GM12878 (cell line): ENCODE measurements at regions not wholly inside any gene's neighbourhood (a gene's known extent, or its start where the extent isn't known, plus 50 kb on each side); places are given as distances from the start of the nearest gene placed in this dataset.

Experiments used
- ATAC-seq: fragments of 200-7000 bp; cut with Tn5 transposase; 3 replicates; pipeline ENCODE4 v1.9.1; 2020; ENCODE audit warnings: mild to moderate bottlenecking, moderate library complexity
- BruUV-seq: library from RNA; stranded (reverse); fragments of 400-500 nt; replicated peaks from 2 replicates; lab custom pipeline; 2021; lab: Mats Ljungman, UMichigan
- CTCF ChIA-PET: fragments of 300-600 bp; sonication (Branson Sonifier 250); formaldehyde crosslinking; extraction: SDS; loops from one replicate; lab custom pipeline; 2021; ENCODE audit warnings: inconsistent platforms; lab: Yijun Ruan, JAX
- POLR2A ChIA-PET: fragments of 350-600 bp; formaldehyde crosslinking; extraction: SDS; loops from one replicate; lab custom pipeline; 2021; ENCODE audit warnings: inconsistent platforms; lab: Charles Lee
- RAD21 ChIA-PET: fragments of 300-600 bp; sonication (Branson Sonifier 250); formaldehyde crosslinking; loops from one replicate; lab custom pipeline; 2023; ENCODE audit warnings: antibody characterized with exemption; ENCODE audit not compliant: unreplicated experiment; lab: Charles Lee
- SMC1A ChIA-PET: fragments of 300-600 bp; sonication (Branson Sonifier 250); formaldehyde crosslinking; loops from one replicate; lab custom pipeline; 2023; ENCODE audit not compliant: unreplicated experiment, uncharacterized antibody; lab: Charles Lee
- DNase-seq: peaks from one replicate; pipeline ENCODE4 v3.0.0-alpha.2; 2011; ENCODE audit warnings: low read depth, low spot score
- FAIRE-seq: peaks from 3 replicates; lab custom pipeline; 2011; peaks lifted over from hg19 to GRCh38; lab: Jason Lieb, UNC
- H2AFZ ChIP-seq: 2 replicates; pipeline ENCODE4 v1.6.0; 2011; ENCODE audit warnings: low read depth, low read length, control low read depth; ENCODE audit not compliant: control insufficient read depth
- H3K27ac ChIP-seq: 2 replicates; pipeline ENCODE4 v1.5.1; 2011; ENCODE audit warnings: control low read depth; ENCODE audit not compliant: control insufficient read depth, insufficient read depth
- H3K27me3 ChIP-seq, 2 experiments: replicated peaks in 1 of 2; 2 replicates each; pipeline versions ENCODE4 v1.6.0 to v1.6.1; 2011; ENCODE audit warnings: low read length in 1 of 2; ENCODE audit not compliant: control insufficient read depth in 2 of 2, insufficient read depth in 2 of 2
- H3K36me3 ChIP-seq, 2 experiments: 2 replicates each; pipeline ENCODE4 v1.5.1; 2011; ENCODE audit warnings: low read length in 1 of 2; ENCODE audit not compliant: control insufficient read depth in 2 of 2, insufficient read depth in 2 of 2
- H3K4me1 ChIP-seq: 2 replicates; pipeline ENCODE4 v1.6.1; 2011; ENCODE audit warnings: mild to moderate bottlenecking, low read length, moderate library complexity, mixed read lengths; ENCODE audit not compliant: control insufficient read depth, insufficient read depth
- H3K4me2 ChIP-seq: 2 replicates; pipeline ENCODE4 v1.6.0; 2011; ENCODE audit warnings: control low read depth; ENCODE audit not compliant: control insufficient read depth, insufficient read depth
- H3K4me3 ChIP-seq: fragments of 200-600 bp; sonication (generic); 2 replicates; pipeline ENCODE4 v1.5.1; 2016
- H3K79me2 ChIP-seq: 2 replicates; pipeline ENCODE4 v1.6.0; 2011; ENCODE audit warnings: low read length; ENCODE audit not compliant: control insufficient read depth, insufficient read depth
- H3K9ac ChIP-seq: 2 replicates; pipeline ENCODE4 v1.8.0; 2011; ENCODE audit warnings: low read length, control low read depth, mixed read lengths; ENCODE audit not compliant: control insufficient read depth, insufficient read depth
- H3K9me3 ChIP-seq: replicated peaks from 3 replicates; pipeline ENCODE4 v1.5.1; 2011; ENCODE audit warnings: mild to moderate bottlenecking, low read length; ENCODE audit not compliant: control insufficient read depth, insufficient read depth
- H4K20me1 ChIP-seq: 2 replicates; pipeline ENCODE4 v1.6.0; 2011; ENCODE audit not compliant: control insufficient read depth, insufficient read depth
- E2F4 ChIP-seq: IDR thresholded peaks from 2 replicates; pipeline ENCODE4 v1.6.1; 2012; ENCODE audit warnings: low read depth, low read length, improper control_type of control experiment
- IKZF1 ChIP-seq: fragments of 450-650 bp; conservative IDR thresholded peaks from 2 replicates; pipeline ENCODE4 v1.6.1; 2017; ENCODE audit warnings: antibody characterized with exemption, mild to moderate bottlenecking
- IRF5 ChIP-seq: fragments of 450-650 bp; IDR thresholded peaks from 2 replicates; pipeline ENCODE4 v1.6.1; 2017; ENCODE audit warnings: borderline replicate concordance
- NFYB ChIP-seq: IDR thresholded peaks from 2 replicates; pipeline ENCODE4 v1.6.1; 2011; ENCODE audit warnings: low read depth, mild to moderate bottlenecking, low read length, improper control_type of control experiment, moderate library complexity; ENCODE audit not compliant: insufficient read depth
- NKRF ChIP-seq: fragments of 450-650 bp; conservative IDR thresholded peaks from 2 replicates; pipeline ENCODE4 v1.6.1; 2017; ENCODE audit warnings: mild to moderate bottlenecking, moderate library complexity
- RELB ChIP-seq: fragments of 450-650 bp; IDR thresholded peaks from 2 replicates; pipeline ENCODE4 v1.6.1; 2017; ENCODE audit warnings: low read depth, mild to moderate bottlenecking, moderate library complexity
- RFX5 ChIP-seq: IDR thresholded peaks from 2 replicates; pipeline ENCODE4 v1.6.1; 2011; ENCODE audit warnings: low read depth, low read length, improper control_type of control experiment
- SREBF1 ChIP-seq: IDR thresholded peaks from 2 replicates; pipeline ENCODE4 v1.6.1; 2012; ENCODE audit warnings: mild to moderate bottlenecking, low read length
- SREBF2 ChIP-seq: IDR thresholded peaks from 2 replicates; pipeline ENCODE4 v1.6.1; 2012; ENCODE audit warnings: mild to moderate bottlenecking, low read length
- WRNIP1 ChIP-seq: IDR thresholded peaks from 2 replicates; pipeline ENCODE4 v1.6.1; 2011; ENCODE audit warnings: low read depth, low read length, improper control_type of control experiment, borderline replicate concordance
- WGBS: methylation state at CpG from one replicate; pipeline ENCODE4 v1.1.6; 2016; ENCODE audit warnings: low lambda C conversion rate; ENCODE audit not compliant: insufficient replicate concordance, insufficient coverage; ENCODE audit errors: missing lambda C conversion rate; 5-methylcytosine and 5-hydroxymethylcytosine counted together
- in situ Hi-C: fragments of 300-500 bp; cut with MboI; formaldehyde crosslinking; loops from 9 replicates; pipeline ENCODE4 v1.14.3; 2018; ENCODE audit warnings: mixed read lengths
- intact Hi-C: fragments of 100-400 bp; cut with micrococcal nuclease; formaldehyde crosslinking; loops from one replicate; pipeline ENCODE4 v1.14.2; 2022; ENCODE audit not compliant: unreplicated experiment

GRCh38 chr3:137079571-137079970 lies 121.8 kb downstream of the IL20RB start:
- H3K36me3 ChIP-seq: no peaks in the 10 kb centered on the region
- in situ Hi-C loops: no loop called here
- H3K9ac ChIP-seq: no peak overlapping the region
- intact Hi-C loops: no loop called here
- no peaks in the 10 kb centered on the region for H3K4me1 ChIP-seq
- H3K79me2 ChIP-seq: no peaks in the 10 kb centered on the region
- H2AFZ ChIP-seq: no peak overlapping the region
- FAIRE-seq: no peak
- ChIA-PET POLR2A (no interaction called here), CTCF (no interaction called here), SMC1A (no interaction called here), RAD21 (no interaction called here)
- no TSS peak for BruUV-seq
- H3K4me3 ChIP-seq: no peak overlapping the region
- H3K9me3 ChIP-seq: no peaks in the 10 kb centered on the region
- 32% methylated on average over 2 of the region's 2 CpGs for WGBS
- no peaks in the 10 kb centered on the region for H3K27me3 ChIP-seq
- no peak overlapping the region for H3K4me2 ChIP-seq
- H3K27ac ChIP-seq: no peak overlapping the region
- H4K20me1 ChIP-seq: no peaks in the 10 kb centered on the region
- DNase-seq: no peak
- TF ChIP-seq E2F4: no peak
- no peak for TF ChIP-seq RELB
- TF ChIP-seq IKZF1: no peak
- no peak for TF ChIP-seq RFX5
- TF ChIP-seq WRNIP1: no peak
- TF ChIP-seq SREBF2: no peak
- no peak for TF ChIP-seq IRF5
- TF ChIP-seq NFYB: no peak
- no peak for TF ChIP-seq NKRF
- no peak for TF ChIP-seq SREBF1
- ATAC-seq: no peak
